SK-N-SH (cell line): ENCODE measurements at regions not wholly inside any gene's neighbourhood (a gene's known extent, or its start where the extent isn't known, plus 50 kb on each side); places are given as distances from the start of the nearest gene placed in this dataset.

Source experiments
- CTCF ChIA-PET: fragments of 300-600, 350-600 bp; formaldehyde crosslinking; extraction: SDS; loops from one replicate; lab custom pipeline; 2021; lab: Yijun Ruan, JAX
- POLR2A ChIA-PET: fragments of 350-600 bp; sonication (Branson Sonifier 250); formaldehyde crosslinking; extraction: SDS; loops from one replicate; lab custom pipeline; 2020; ENCODE audit warnings: antibody characterized with exemption, inconsistent platforms; lab: Yijun Ruan, JAX
- DNase-seq: peaks from one replicate; pipeline ENCODE4 v3.0.0; 2012
- H2AFZ ChIP-seq: fragments of 200-600 bp; sonication (generic); 2 replicates; pipeline ENCODE4 v1.8.1; 2016; ENCODE audit warnings: antibody characterized with exemption, mild to moderate bottlenecking, low read depth
- H3F3A ChIP-seq: fragments of 200-600 bp; sonication (generic); replicated peaks from 2 replicates; pipeline ENCODE3; 2016; ENCODE audit warnings: antibody characterized with exemption, mild to moderate bottlenecking; ENCODE audit not compliant: insufficient read depth
- H3K27ac ChIP-seq, 2 experiments: fragments of 200-500 bp in 1 of 2; fragments of 200-600 bp in 1 of 2; sonication (Bioruptor generic) in 1 of 2; sonication (generic), shearing (Covaris generic) in 1 of 2; 2 replicates each; pipeline versions ENCODE4 v1.5.1 to v1.6.1; 2014 to 2016; ENCODE audit warnings: low read depth in 2 of 2, inconsistent platforms in 1 of 2, low read length in 1 of 2, mild to moderate bottlenecking in 1 of 2, mixed read lengths in 1 of 2
- H3K27me3 ChIP-seq: fragments of 200-600 bp; sonication (generic), shearing (Covaris generic); 2 replicates; pipeline ENCODE4 v1.6.1; 2016; ENCODE audit warnings: mixed run types; ENCODE audit not compliant: insufficient read depth
- H3K36me3 ChIP-seq, 2 experiments: fragments of 200-500 bp in 1 of 2; fragments of 200-600 bp in 1 of 2; sonication (Bioruptor generic) in 1 of 2; sonication (generic) in 1 of 2; replicated peaks in 1 of 2; 2 replicates each; pipeline versions ENCODE3 to v1.5.1; 2014 to 2016; ENCODE audit warnings: low read length in 1 of 2, mild to moderate bottlenecking in 1 of 2; ENCODE audit not compliant: insufficient read depth in 2 of 2, control insufficient read depth in 1 of 2
- H3K4me1 ChIP-seq, 2 experiments: fragments of 200-500 bp in 1 of 2; fragments of 200-600 bp in 1 of 2; sonication (Bioruptor generic) in 1 of 2; sonication (generic), shearing (Covaris generic) in 1 of 2; 2 replicates each; pipeline versions ENCODE4 v1.5.1 to v1.6.1; 2014 to 2016; ENCODE audit warnings: low read depth in 1 of 2, low read length in 1 of 2, mixed run types in 1 of 2; ENCODE audit not compliant: insufficient read depth in 2 of 2, control insufficient read depth in 1 of 2
- H3K4me2 ChIP-seq: fragments of 200-600 bp; sonication (generic), shearing (Covaris generic); 2 replicates; pipeline ENCODE4 v1.6.1; 2017; ENCODE audit warnings: mixed run types
- H3K4me3 ChIP-seq, 2 experiments: fragments of 200-500 bp in 1 of 2; fragments of 200-600 bp in 1 of 2; sonication (Bioruptor generic) in 1 of 2; sonication (generic), shearing (Covaris generic) in 1 of 2; 2 replicates each; pipeline versions ENCODE4 v1.5.1 to v1.8.1; 2014 to 2016; ENCODE audit warnings: low read depth in 2 of 2, inconsistent platforms in 1 of 2, low read length in 1 of 2, mild to moderate bottlenecking in 1 of 2, mixed read lengths in 1 of 2, moderate library complexity in 1 of 2
- H3K79me2 ChIP-seq: fragments of 200-600 bp; sonication (generic); 2 replicates; pipeline ENCODE4 v1.8.1; 2017; ENCODE audit warnings: mild to moderate bottlenecking; ENCODE audit not compliant: insufficient read depth
- H3K9ac ChIP-seq: fragments of 200-600 bp; sonication (generic); 2 replicates; pipeline ENCODE4 v1.6.1; 2017; ENCODE audit warnings: mixed run types
- H3K9me2 ChIP-seq: fragments of 200-600 bp; sonication (generic); 2 replicates; pipeline ENCODE4 v1.6.1; 2017; ENCODE audit warnings: mixed run types
- H3K9me3 ChIP-seq: fragments of 200-600 bp; sonication (generic); 2 replicates; pipeline ENCODE4 v1.6.1; 2017; ENCODE audit warnings: mixed run types, mild to moderate bottlenecking, moderate library complexity
- H4K20me1 ChIP-seq: fragments of 200-600 bp; sonication (generic); 2 replicates; pipeline ENCODE4 v1.6.1; 2017; ENCODE audit warnings: mild to moderate bottlenecking, mixed run types; ENCODE audit not compliant: insufficient read depth
- CHD2 ChIP-seq: fragments of 150-350 bp; IDR thresholded peaks from 2 replicates; pipeline ENCODE4 v1.6.1; 2018; ENCODE audit warnings: low read length; ENCODE audit not compliant: partially characterized antibody
- ELF1 ChIP-seq: IDR thresholded peaks from 2 replicates; pipeline ENCODE4 v1.4.0; 2012
- JUND ChIP-seq: IDR thresholded peaks from 2 replicates; pipeline ENCODE4 v1.4.0; 2012
- NFIC ChIP-seq: IDR thresholded peaks from 2 replicates; pipeline ENCODE4 v1.4.0; 2012; ENCODE audit warnings: borderline replicate concordance
- NRF1 ChIP-seq: IDR thresholded peaks from 2 replicates; pipeline ENCODE4 v1.6.1; 2012; ENCODE audit warnings: low read depth, mild to moderate bottlenecking, low read length
- RAD21 ChIP-seq: IDR thresholded peaks from 2 replicates; pipeline ENCODE4 v1.6.1; 2012; ENCODE audit warnings: mild to moderate bottlenecking, low read length
- SMC3 ChIP-seq: IDR thresholded peaks from 2 replicates; pipeline ENCODE4 v1.6.1; 2012; ENCODE audit warnings: low read depth, low read length, improper control_type of control experiment
- WGBS: methylation state at CpG from one replicate; pipeline ENCODE4 v1.1.6; 2017; ENCODE audit warnings: low lambda C conversion rate; 5-methylcytosine and 5-hydroxymethylcytosine counted together
- TF ChIP-seq, protein P1 (sequence below): IDR thresholded peaks from 2 replicates; pipeline ENCODE4 v1.4.0; 2012; ENCODE audit warnings: low read depth, borderline replicate concordance
- TF ChIP-seq, protein P2 (sequence below): IDR thresholded peaks from 2 replicates; pipeline ENCODE4 v1.6.1; 2012; ENCODE audit warnings: mild to moderate bottlenecking, low read depth, low read length, moderate library complexity

DNA sequence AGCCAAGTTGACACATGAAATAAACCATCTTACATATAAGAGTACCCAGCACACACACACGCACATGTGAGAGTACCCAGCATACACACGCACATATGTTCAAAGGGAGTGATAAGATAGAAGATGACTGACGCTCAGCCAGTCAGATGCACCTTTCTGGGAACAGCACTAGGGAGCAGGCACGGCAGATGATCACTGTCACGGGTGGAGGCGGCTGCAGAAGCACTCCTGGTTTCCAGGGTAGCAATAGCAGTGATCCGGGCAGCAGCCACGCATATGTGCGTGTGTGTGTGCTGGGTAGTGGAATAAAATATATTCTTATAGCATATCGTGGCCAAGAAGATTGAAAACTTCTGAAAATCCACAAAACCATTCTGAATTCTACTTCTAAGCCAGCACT lies 85.8 kb upstream of the NAMPT start:
- CTCF ChIA-PET, result no interaction called here
- Histone ChIP-seq H3K4me1 (peaks cover 0 to 3% of the 10 kb centered on the region in 2 experiments; a peak in 1 of 4 replicates), H3K27me3 (no peaks in the 10 kb centered on the region), H3K4me2 (no peak overlapping the region), H3K9ac (no peak overlapping the region), H3F3A (no peaks in the 10 kb centered on the region), H3K4me3 (no peak overlapping the region), H3K27ac (no peak overlapping the region), H3K9me2 (no peaks in the 10 kb centered on the region), H2AFZ (no peak overlapping the region), H3K9me3 (no peaks in the 10 kb centered on the region), H3K36me3 (no peaks in the 10 kb centered on the region), H3K79me2 (no peaks in the 10 kb centered on the region), H4K20me1 (no peaks in the 10 kb centered on the region)
- POLR2A ChIA-PET, result no interaction called here
- WGBS, result 86% methylated on average over 10 of the region's 10 CpGs
- TF ChIP-seq NRF1, result no peak
- DNase-seq, result no peak

DNA sequence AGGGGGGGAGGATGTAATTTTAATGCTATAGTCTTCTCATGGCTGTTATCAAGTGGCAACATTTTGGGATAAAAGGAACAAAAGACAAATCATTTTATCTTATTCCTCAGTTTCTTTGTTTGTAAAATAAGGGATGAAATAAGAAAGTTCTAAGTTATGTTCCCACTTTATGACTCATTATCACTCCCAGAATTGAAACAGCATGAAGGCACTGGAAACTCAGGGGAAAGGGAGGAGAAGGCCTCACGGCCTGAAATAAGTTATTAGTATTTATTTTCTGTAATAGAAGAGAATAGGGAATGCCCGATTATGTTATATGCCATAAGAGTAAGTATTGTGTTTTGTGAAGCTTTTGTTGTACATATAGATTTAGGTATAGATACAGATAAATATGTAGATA lies 85.0 kb upstream of the NAMPT start:
- no peaks in the 10 kb centered on the region for H3K36me3 ChIP-seq
- CTCF ChIA-PET, result interaction anchor here (0.9 to 2.3 kb wide), 2 partner anchors 12 to 193 kb away, joined by 3 to 10 read pairs; no protein-coding TSS in a partner anchor

More for the DNA sequence above, 85.0 kb upstream of the NAMPT start:
- Histone ChIP-seq H3K79me2 (no peaks in the 10 kb centered on the region), H3K9me3 (no peaks in the 10 kb centered on the region), H4K20me1 (no peaks in the 10 kb centered on the region), H3F3A (no peaks in the 10 kb centered on the region), H2AFZ (0 out of 2 replicates have a peak overlapping the region, but pooled peaks have one; percentile 5), H3K27ac (no peak overlapping the region), H3K4me3 (no peak overlapping the region), H3K9ac (no peak overlapping the region), H3K27me3 (no peaks in the 10 kb centered on the region), H3K4me2 (no peak overlapping the region), H3K9me2 (no peaks in the 10 kb centered on the region), H3K4me1 (peaks cover 0 to 3% of the 10 kb centered on the region in 2 experiments; a peak in 1 of 4 replicates)
- TF ChIP-seq, protein P1, sequence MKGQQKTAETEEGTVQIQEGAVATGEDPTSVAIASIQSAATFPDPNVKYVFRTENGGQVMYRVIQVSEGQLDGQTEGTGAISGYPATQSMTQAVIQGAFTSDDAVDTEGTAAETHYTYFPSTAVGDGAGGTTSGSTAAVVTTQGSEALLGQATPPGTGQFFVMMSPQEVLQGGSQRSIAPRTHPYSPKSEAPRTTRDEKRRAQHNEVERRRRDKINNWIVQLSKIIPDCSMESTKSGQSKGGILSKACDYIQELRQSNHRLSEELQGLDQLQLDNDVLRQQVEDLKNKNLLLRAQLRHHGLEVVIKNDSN, result no peak
- TF ChIP-seq ELF1 (no peak), CHD2 (no peak), RAD21 (no peak), SMC3 (no peak), NFIC (no peak), JUND (no peak)
- TF ChIP-seq, protein P2, sequence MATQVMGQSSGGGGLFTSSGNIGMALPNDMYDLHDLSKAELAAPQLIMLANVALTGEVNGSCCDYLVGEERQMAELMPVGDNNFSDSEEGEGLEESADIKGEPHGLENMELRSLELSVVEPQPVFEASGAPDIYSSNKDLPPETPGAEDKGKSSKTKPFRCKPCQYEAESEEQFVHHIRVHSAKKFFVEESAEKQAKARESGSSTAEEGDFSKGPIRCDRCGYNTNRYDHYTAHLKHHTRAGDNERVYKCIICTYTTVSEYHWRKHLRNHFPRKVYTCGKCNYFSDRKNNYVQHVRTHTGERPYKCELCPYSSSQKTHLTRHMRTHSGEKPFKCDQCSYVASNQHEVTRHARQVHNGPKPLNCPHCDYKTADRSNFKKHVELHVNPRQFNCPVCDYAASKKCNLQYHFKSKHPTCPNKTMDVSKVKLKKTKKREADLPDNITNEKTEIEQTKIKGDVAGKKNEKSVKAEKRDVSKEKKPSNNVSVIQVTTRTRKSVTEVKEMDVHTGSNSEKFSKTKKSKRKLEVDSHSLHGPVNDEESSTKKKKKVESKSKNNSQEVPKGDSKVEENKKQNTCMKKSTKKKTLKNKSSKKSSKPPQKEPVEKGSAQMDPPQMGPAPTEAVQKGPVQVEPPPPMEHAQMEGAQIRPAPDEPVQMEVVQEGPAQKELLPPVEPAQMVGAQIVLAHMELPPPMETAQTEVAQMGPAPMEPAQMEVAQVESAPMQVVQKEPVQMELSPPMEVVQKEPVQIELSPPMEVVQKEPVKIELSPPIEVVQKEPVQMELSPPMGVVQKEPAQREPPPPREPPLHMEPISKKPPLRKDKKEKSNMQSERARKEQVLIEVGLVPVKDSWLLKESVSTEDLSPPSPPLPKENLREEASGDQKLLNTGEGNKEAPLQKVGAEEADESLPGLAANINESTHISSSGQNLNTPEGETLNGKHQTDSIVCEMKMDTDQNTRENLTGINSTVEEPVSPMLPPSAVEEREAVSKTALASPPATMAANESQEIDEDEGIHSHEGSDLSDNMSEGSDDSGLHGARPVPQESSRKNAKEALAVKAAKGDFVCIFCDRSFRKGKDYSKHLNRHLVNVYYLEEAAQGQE, result no peak
- WGBS, result 83% methylated on average over 2 of the region's 2 CpGs
- POLR2A ChIA-PET, result interaction anchor here (1.1 kb wide), 1 partner anchor 112 kb away, joined by 4 read pairs; no protein-coding TSS in a partner anchor
- DNase-seq, result no peak
